Motor neuron (in vitro differentiated cells): ENCODE measurements at regions not wholly inside any gene's neighbourhood (a gene's known extent, or its start where the extent isn't known, plus 50 kb on each side); places are given as distances from the start of the nearest gene placed in this dataset.

ENCODE experiments used
- ATAC-seq, 8 experiments: fragments of 200-7000 bp; cut with Tn5 transposase; replicated peaks in 6 of 8; 2 replicates each; pipeline ENCODE4 v1.8.0; 2021; ENCODE audit warnings: mild to moderate bottlenecking in 8 of 8, moderate library complexity in 8 of 8
- H3K27ac ChIP-seq, 2 donors: fragments of 250-450 bp; sonication (Bioruptor Pico); 2 replicates each; pipeline ENCODE4 v1.9.0; 2021; ENCODE audit warnings: antibody characterized with exemption in 2 of 2, mild to moderate bottlenecking in 2 of 2, moderate library complexity in 1 of 2
- H3K4me1 ChIP-seq, 2 donors: fragments of 250-450 bp; sonication (Bioruptor Pico); replicated peaks in 1 of 2; 2 replicates each; pipeline ENCODE4 v1.6.1; 2021; ENCODE audit warnings: antibody characterized with exemption in 2 of 2, mild to moderate bottlenecking in 2 of 2, moderate library complexity in 1 of 2
- H3K4me3 ChIP-seq, 5 donors: fragments of 250-450 bp; sonication (Bioruptor Pico); 2 replicates each; pipeline ENCODE4 v1.9.0; 2021; ENCODE audit warnings: antibody characterized with exemption in 5 of 5, mild to moderate bottlenecking in 5 of 5, moderate library complexity in 4 of 5
- WGBS, 10 experiments: fragments of 450-650 bp; shearing (Covaris generic); methylation state at CpG; one replicate each; pipeline ENCODE4 v1.0.0; 2022; 5-methylcytosine and 5-hydroxymethylcytosine counted together
- in situ Hi-C, 9 experiments: fragments of 400-800 bp; cut with MboI; loops; one replicate each; pipeline ENCODE4 v1.15.0; 2021; ENCODE audit warnings: low sequenced_read_pairs in 9 of 9, low pct_unique_long_range_greater_than_20kb in 2 of 9; ENCODE audit not compliant: unreplicated experiment in 9 of 9

DNA sequence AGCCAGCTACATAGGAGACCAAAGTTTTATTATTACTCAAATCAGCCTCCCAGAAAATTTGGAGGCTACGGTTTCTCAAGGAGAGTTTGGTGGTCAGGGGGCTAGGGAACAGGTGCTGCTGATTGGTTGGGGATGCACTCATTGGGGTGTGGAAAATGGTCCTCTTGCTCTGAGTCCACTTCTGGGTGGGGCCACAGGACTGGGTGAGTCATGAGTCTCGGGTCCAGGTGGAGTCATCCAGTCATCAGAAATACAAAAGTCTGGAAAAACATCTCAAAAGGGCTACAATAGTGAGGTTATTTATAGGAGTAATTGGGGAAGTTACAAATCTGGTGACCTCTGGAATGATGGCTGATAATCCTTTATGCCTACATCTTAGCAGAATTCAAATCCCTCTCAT, 54.3 kb upstream of the SLC22A16 start:
- in situ Hi-C loops, result loop anchor here in 3 of 9 experiments (25.0 kb wide), 3 partner anchors 157 to 682 kb away; no protein-coding TSS in a partner anchor

DNA sequence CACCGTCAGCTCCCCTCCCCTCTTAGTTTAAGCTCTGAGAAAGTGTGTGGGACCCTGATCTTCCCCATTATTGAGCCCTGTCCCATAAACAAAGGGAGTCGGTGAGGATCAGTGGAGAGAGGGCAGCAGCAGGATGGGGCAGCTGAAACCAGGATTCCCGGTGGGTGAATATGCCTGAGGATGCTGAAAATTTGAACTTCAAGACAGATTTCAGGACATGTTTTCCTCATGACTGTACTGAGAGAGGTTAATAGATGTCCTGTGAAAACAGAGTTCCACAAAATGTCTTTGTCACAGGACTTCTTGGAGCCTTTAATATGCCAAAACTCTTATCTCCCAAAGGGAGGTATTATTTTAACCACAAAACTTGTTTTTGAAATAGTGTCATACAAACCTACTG, 53.5 kb upstream of the SLC22A16 start:
- 63 to 90% (median 75%) methylated on average over 2 of the region's 3 CpGs; no CpG with 5 or more reads in 6 of the 10 experiments for WGBS, 10 experiments
- peaks cover 0 to 4% of the 10 kb centered on the region in 2 donors for H3K4me1 ChIP-seq
- H3K4me3 ChIP-seq, result no peak overlapping the region
- no peak overlapping the region for H3K27ac ChIP-seq
- in situ Hi-C loops, result loop anchor here in 3 of 9 experiments (25.0 kb wide), 3 partner anchors 157 to 682 kb away; no protein-coding TSS in a partner anchor
- ATAC-seq, result no peak

More for the DNA sequence above, 54.3 kb upstream of the SLC22A16 start:
- Histone ChIP-seq H3K4me3 (no peak overlapping the region), H3K4me1 (peaks cover 0 to 4% of the 10 kb centered on the region in 2 donors), H3K27ac (no peak overlapping the region)
- 56 to 100% (median 87%) methylated on average over 1 to 2 of the region's 2 CpGs; no CpG with 5 or more reads in 4 of the 10 experiments for WGBS, 10 experiments
- ATAC-seq, result no peak

DNA sequence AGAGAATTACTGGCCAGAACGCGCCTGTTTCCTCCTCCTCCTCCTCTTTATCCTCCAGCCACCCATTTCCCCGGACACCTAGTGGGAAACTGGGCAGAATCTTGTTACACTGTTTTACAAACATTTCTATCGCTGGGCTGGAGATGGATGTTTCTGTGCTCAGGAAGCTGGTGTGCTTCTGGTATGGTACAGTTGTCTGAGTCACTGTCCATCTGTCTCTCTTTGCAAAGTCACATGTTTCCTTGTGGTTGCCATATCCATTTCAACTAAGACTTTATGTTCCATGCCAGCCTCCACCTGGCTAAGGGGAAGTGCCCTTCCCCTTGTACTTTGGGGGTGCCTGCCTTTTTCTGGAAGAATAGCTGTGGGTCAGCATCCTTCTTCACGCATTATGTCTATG, 52.9 kb upstream of the SLC22A16 start:
- no peak overlapping the region for H3K27ac ChIP-seq
- in situ Hi-C loops, result loop anchor here in 3 of 9 experiments (25.0 kb wide), 3 partner anchors 158 to 683 kb away; no protein-coding TSS in a partner anchor
- H3K4me1 ChIP-seq, result peaks cover 0 to 4% of the 10 kb centered on the region in 2 donors
- WGBS, 10 experiments, result 67 to 100% (median 96%) methylated on average over 1 to 5 of the region's 5 CpGs; no CpG with 5 or more reads in 1 of the 10 experiments
- ATAC-seq, result peak in 2 of 8 experiments; percentile 12 to 27
- H3K4me3 ChIP-seq, result no peak overlapping the region

- WGBS, 10 experiments, result 73 to 100% (median 89%) methylated on average over 1 to 6 of the region's 6 CpGs; no CpG with 5 or more reads in 2 of the 10 experiments
- in situ Hi-C loops, result loop anchor here in 3 of 9 experiments (25.0 kb wide), 3 partner anchors 158 to 683 kb away; no protein-coding TSS in a partner anchor
- Histone ChIP-seq H3K4me1 (peaks cover 0 to 4% of the 10 kb centered on the region in 2 donors), H3K4me3 (no peak overlapping the region), H3K27ac (no peak overlapping the region)
- no peak for ATAC-seq
Measured at GRCh38 chr6:110528930-110529325, 52.5 kb upstream of the SLC22A16 start.

DNA sequence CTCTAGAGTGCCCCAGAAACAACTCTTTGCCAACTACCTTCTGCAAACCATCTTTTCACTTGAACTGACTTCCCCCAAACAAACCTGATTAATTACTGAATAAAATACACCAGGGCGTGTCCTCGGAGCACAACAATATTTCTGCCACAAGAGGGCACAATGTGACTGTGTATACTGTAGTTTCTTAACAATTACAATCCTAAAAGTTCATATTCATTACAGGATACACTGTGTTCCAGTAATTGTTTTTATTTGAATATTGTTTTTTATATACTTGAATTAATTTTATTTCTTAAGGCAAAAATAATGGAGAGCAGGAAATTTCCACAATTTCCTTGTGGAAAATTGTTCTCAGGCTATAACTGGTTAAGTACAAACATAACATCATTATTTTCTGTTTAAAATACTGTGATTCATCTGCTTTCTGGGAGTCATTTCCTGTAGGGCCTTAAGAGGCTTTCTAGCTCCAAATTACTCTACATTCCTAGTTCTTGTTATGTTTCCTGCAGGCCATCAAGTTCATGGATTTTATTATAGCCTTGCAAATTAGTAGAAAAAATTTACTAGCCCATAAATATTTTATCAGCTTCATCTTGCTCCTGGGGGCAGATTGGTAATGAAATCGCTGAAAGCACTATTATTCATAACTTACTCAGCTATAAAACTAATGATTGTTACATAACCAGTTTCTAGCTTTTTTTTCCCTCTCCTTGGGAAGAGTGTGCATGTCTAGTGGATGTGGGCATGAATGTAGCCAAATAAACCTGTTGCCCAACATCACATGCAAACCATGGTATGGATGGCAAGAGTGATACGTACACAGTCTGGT, 51.9 kb upstream of the SLC22A16 start:
- in situ Hi-C loops, result loop anchor here in 3 of 9 experiments (25.0 kb wide), 3 partner anchors 159 to 684 kb away; no protein-coding TSS in a partner anchor
- H3K4me3 ChIP-seq, result no peak overlapping the region
- H3K4me1 ChIP-seq, result peaks cover 0 to 4% of the 10 kb centered on the region in 2 donors
- H3K27ac ChIP-seq, result no peak overlapping the region
- 0 to 43% (median 6%) methylated on average over 1 to 4 of the region's 4 CpGs; no CpG with 5 or more reads in 1 of the 10 experiments for WGBS, 10 experiments
- ATAC-seq, result peak; percentile 47 to 89 (median 62)

- 74 to 100% (median 87%) methylated on average over 1 to 4 of the region's 4 CpGs; no CpG with 5 or more reads in 1 of the 10 experiments for WGBS, 10 experiments
- Histone ChIP-seq H3K4me1 (peaks cover 0 to 4% of the 10 kb centered on the region in 2 donors), H3K4me3 (no peak overlapping the region), H3K27ac (no peak overlapping the region)
- in situ Hi-C loops, result loop anchor here in 3 of 9 experiments (25.0 kb wide), 3 partner anchors 160 to 685 kb away; no protein-coding TSS in a partner anchor
- no peak for ATAC-seq
Measured at GRCh38 chr6:110527516-110527915, 51.1 kb upstream of the SLC22A16 start.

GRCh38 chr6:110526726-110527125, 50.3 kb upstream of the SLC22A16 start:
- in situ Hi-C loops, result loop anchor here in 3 of 9 experiments (25.0 kb wide), 3 partner anchors 161 to 686 kb away; no protein-coding TSS in a partner anchor
- Histone ChIP-seq H3K4me3 (no peak overlapping the region), H3K4me1 (no peaks in the 10 kb centered on the region), H3K27ac (no peak overlapping the region)
- WGBS, 10 experiments, result 33 to 80% (median 58%) methylated on average over 1 to 3 of the region's 3 CpGs; no CpG with 5 or more reads in 3 of the 10 experiments
- no peak for ATAC-seq
